GM21526 (cell line): ENCODE measurements at regions not wholly inside any gene's neighbourhood (a gene's known extent, or its start where the extent isn't known, plus 50 kb on each side); places are given as distances from the start of the nearest gene placed in this dataset.

ENCODE experiments used
- ATAC-seq: cut with Tn5 transposase; IDR thresholded peaks from one replicate; pipeline ENCODE4 v1.9.1; 2021; ENCODE audit warnings: moderate library complexity; ENCODE audit not compliant: unreplicated experiment, low FRiP score

- ATAC-seq, result no peak
These were observed 134.6 kb downstream of the VRK1 start for GRCh38 chr14:96931751-96932150.

GRCh38 chr14:96934638-96935330 lies 137.6 kb downstream of the VRK1 start:
- no peak for ATAC-seq

- no peak for ATAC-seq
These were observed 141.8 kb downstream of the VRK1 start for GRCh38 chr14:96938946-96939345.

GRCh38 chr14:96940009-96940408 lies 142.8 kb downstream of the VRK1 start:
- ATAC-seq, result no peak

GRCh38 chr14:96944297-96944696 lies 147.1 kb downstream of the VRK1 start:
- ATAC-seq, result no peak

GRCh38 chr14:96945721-96946120 lies 148.5 kb downstream of the VRK1 start:
- ATAC-seq, result no peak

- no peak for ATAC-seq
These were observed 152.4 kb downstream of the VRK1 start for GRCh38 chr14:96949594-96949993.

GRCh38 chr14:96951511-96951910 lies 154.3 kb downstream of the VRK1 start:
- ATAC-seq, result no peak

GRCh38 chr14:96953087-96953874 lies 156.1 kb downstream of the VRK1 start:
- ATAC-seq, result no peak

- ATAC-seq, result no peak
These were observed 156.6 kb downstream of the VRK1 start for GRCh38 chr14:96953875-96954185.

- no peak for ATAC-seq
These were observed 159.5 kb downstream of the VRK1 start for GRCh38 chr14:96956464-96957239.

GRCh38 chr14:96958057-96958456 lies 160.9 kb downstream of the VRK1 start:
- no peak for ATAC-seq

GRCh38 chr14:96959992-96960391 lies 162.8 kb downstream of the VRK1 start:
- no peak for ATAC-seq

GRCh38 chr14:96960598-96961116 lies 163.5 kb downstream of the VRK1 start:
- ATAC-seq, result no peak

- no peak for ATAC-seq
These were observed 164.7 kb downstream of the VRK1 start for GRCh38 chr14:96961895-96962294.

- ATAC-seq, result no peak
These were observed 165.2 kb downstream of the VRK1 start for GRCh38 chr14:96962337-96962736.

GRCh38 chr14:96964726-96965415 lies 167.7 kb downstream of the VRK1 start:
- ATAC-seq, result no peak

GRCh38 chr14:96965885-96966595 lies 168.9 kb downstream of the VRK1 start:
- no peak for ATAC-seq

- ATAC-seq, result no peak
These were observed 177.9 kb downstream of the VRK1 start for GRCh38 chr14:96975116-96975515.
